Lung microvascular endothelial cell (primary cell): ENCODE measurements at regions not wholly inside any gene's neighbourhood (a gene's known extent, or its start where the extent isn't known, plus 50 kb on each side); places are given as distances from the start of the nearest gene placed in this dataset.
"Not testable (repeated sequence)": the region's sequence is repeated elsewhere in the genome, so short reads cannot be mapped to it uniquely, and the experiment has no call there.

Experiments
- DNase-seq, 2 donors: peaks; one replicate each; pipeline versions ENCODE4 v3.0.0 to v3.0.0-alpha.2; 2010; ENCODE audit warnings: low read depth in 2 of 2

- not testable (repeated sequence) for DNase-seq
Observed at GRCh38 chr22:22296047-22296446, 51.5 kb downstream of the VPREB1 start.

- peak; percentile 24 to 36 for DNase-seq
Observed at GRCh38 chr22:22297159-22297793, 52.7 kb downstream of the VPREB1 start.

- peak; percentile 78 to 88 for DNase-seq
Observed at GRCh38 chr22:22297794-22298653, 53.4 kb downstream of the VPREB1 start.

GRCh38 chr22:22298654-22299009, 54.0 kb downstream of the VPREB1 start:
- DNase-seq, result not testable (repeated sequence)

- DNase-seq, result not testable (repeated sequence)
Observed at GRCh38 chr22:22300511-22300910, 55.9 kb downstream of the VPREB1 start.

- DNase-seq, result not testable (repeated sequence)
Observed at GRCh38 chr22:22300946-22301345, 56.4 kb downstream of the VPREB1 start.

- DNase-seq, result no peak
Observed at GRCh38 chr22:22316589-22316988, 72.0 kb downstream of the VPREB1 start.

GRCh38 chr22:22318723-22319465, 74.3 kb downstream of the VPREB1 start:
- no peak for DNase-seq

GRCh38 chr22:22321743-22322611, 77.4 kb downstream of the VPREB1 start:
- DNase-seq, result peak; percentile 66 to 78

- DNase-seq, result no peak
Observed at GRCh38 chr22:22322792-22323191, 78.2 kb downstream of the VPREB1 start.

GRCh38 chr22:22327723-22328122, 83.1 kb downstream of the VPREB1 start:
- DNase-seq, result no peak

GRCh38 chr22:22329792-22330191, 85.2 kb downstream of the VPREB1 start:
- DNase-seq, result no peak

- DNase-seq, result not testable (repeated sequence)
Observed at GRCh38 chr22:22335640-22336039, 91.1 kb downstream of the VPREB1 start.

- not testable (repeated sequence) for DNase-seq
Observed at GRCh38 chr22:22336333-22336732, 91.7 kb downstream of the VPREB1 start.

- not testable (repeated sequence) for DNase-seq
Observed at GRCh38 chr22:22338778-22339177, 94.2 kb downstream of the VPREB1 start.

GRCh38 chr22:22341736-22342135, 97.2 kb downstream of the VPREB1 start:
- DNase-seq, result no peak

- DNase-seq, result peak; percentile 12 to 53
Observed at GRCh38 chr22:22342697-22343580, 98.4 kb downstream of the VPREB1 start.

- peak; percentile 8 to 36 for DNase-seq
Observed at GRCh38 chr22:22343581-22344296, 99.2 kb downstream of the VPREB1 start.

- DNase-seq, result no peak
Observed at GRCh38 chr22:22344430-22344829, 99.8 kb downstream of the VPREB1 start.

- DNase-seq, result no peak
Observed at GRCh38 chr22:22345781-22346180, 101.2 kb downstream of the VPREB1 start.
